Heart left ventricle (tissue), 13 donors: ENCODE measurements at regions not wholly inside any gene's neighbourhood (a gene's known extent, or its start where the extent isn't known, plus 50 kb on each side); places are given as distances from the start of the nearest gene placed in this dataset.

Experiments used
- CTCF ChIP-seq, 12 donors: fragments of 200-600 bp; sonication (generic) in 4 of 12; IDR thresholded peaks; one replicate each; pipeline versions ENCODE4 v1.5.0 to v1.8.0; 2018 to 2022; ENCODE audit warnings: antibody characterized with exemption in 12 of 12, mild to moderate bottlenecking in 5 of 12
- POLR2A ChIP-seq, 2 donors: fragments of 450-650 bp; IDR thresholded peaks; one replicate each; pipeline ENCODE4 v1.6.1; 2017; ENCODE audit warnings: antibody characterized with exemption in 2 of 2, mild to moderate bottlenecking in 2 of 2, moderate library complexity in 2 of 2
- donor health status: ischemic (EF 13 %, LVEDD 7.1; RV severe dilation, severe dysfunction).
- donor health status: DM: no; HTN: yes; CAD: no.
- donor health status: DM: no; HTN: no; CAD: no.
- donor health status: ischemic (EF 25% LVEDD 6.9; RV normal size, moderate dysfunction).
- donor health status: ischemic (EF 25% LVEDD 5.7; RV mildly dilated, moderate dysfunction).
- donor health status: ischemic (EF 35%, LVEDD 5.7; RV mildly dilated, moderate dysfunction).
- donor health status: nonischemic (EF 11% LVEDD 7.7; RV severe dilation, severe dysfunction).
- donor health status: DM: yes; HTN: yes; CAD: no.
- donor health status: PGD.
- donor health status: ischemic (EF 29% LVEDD 5.4; RV normal size, mild dysfunction).
- donor health status: nonischemic (EF 23%, LVEDD 6.1; RV moderate dilation, normal function).

GRCh38 chr11:116192509-116193210, 580.1 kb downstream of the BUD13 start:
- TF ChIP-seq POLR2A (IDR thresholded peaks at IDR 0.05) (no peak), CTCF (IDR thresholded peaks at IDR 0.05) (no peak)
